HG03439 (cell line): ENCODE measurements at regions not wholly inside any gene's neighbourhood (a gene's known extent, or its start where the extent isn't known, plus 50 kb on each side); places are given as distances from the start of the nearest gene placed in this dataset.
"Not testable (repeated sequence)": the region's sequence is repeated elsewhere in the genome, so short reads cannot be mapped to it uniquely, and the experiment has no call there.

Experiments
- ATAC-seq: cut with Tn5 transposase; IDR thresholded peaks from one replicate; pipeline ENCODE4 v1.9.1; 2021; ENCODE audit warnings: mild to moderate bottlenecking, moderate library complexity; ENCODE audit not compliant: unreplicated experiment

- ATAC-seq = no peak
These were observed 369.6 kb downstream of the FAT3 start for GRCh38 chr11:92594251-92594650.

- no peak for ATAC-seq
These were observed 370.4 kb downstream of the FAT3 start for GRCh38 chr11:92595052-92595451.

DNA sequence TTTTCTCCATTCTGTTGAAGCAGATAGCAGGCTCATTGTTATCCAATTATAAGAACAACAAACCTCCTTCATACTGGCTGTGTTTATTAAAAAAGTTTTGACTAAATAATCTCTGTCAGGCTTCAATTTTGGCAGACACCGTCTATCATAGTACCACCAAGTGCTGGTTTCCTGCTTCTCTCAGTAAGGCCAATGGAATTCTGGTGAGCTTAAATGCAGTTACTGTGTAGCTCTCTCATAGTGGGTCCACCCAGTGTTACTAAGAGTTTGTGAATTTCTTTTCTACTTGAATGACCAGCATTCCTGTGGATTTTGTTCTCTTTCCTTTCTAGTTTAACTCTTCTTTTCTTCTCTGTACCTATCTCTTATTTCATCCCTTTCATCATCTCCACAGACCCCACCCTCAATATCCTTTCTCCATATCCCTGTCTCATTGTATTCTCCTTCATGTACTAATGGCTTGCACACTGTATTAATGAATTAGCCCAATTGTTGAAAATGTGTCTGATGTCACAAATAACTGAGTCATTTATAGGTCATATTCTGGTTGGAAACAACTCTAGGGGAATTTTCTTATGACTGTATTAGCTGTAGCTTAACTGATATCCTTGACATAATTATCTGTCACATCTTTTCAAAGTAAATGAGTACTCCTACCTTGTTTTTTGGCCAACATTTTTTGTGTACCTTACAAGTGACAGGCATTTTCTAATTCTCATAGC is 372.1 kb downstream of the FAT3 start:
- no peak for ATAC-seq

GRCh38 chr11:92601048-92601447 is 368.4 kb upstream of the MTNR1B start:
- ATAC-seq = no peak

DNA sequence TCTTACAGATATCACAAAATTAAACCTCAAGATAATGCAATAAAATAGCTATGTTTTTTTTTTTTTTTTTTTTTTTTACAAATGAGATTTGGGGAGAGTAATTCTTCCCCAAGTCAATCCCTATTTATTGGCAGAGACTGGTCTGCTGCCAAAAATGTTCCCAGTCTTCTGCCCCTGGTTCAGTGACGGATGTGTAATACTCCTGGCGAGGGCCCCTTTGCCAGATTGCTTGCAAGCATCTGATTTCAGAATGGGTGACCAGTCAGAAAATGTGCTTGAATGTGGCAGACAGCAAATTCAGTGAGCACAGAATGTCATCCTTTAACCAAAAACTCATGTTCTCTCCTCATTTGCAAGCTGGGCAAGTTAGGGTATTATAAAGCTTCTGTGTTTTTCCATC is 363.8 kb upstream of the MTNR1B start:
- ATAC-seq = no peak

GRCh38 chr11:92607969-92608722 is 361.3 kb upstream of the MTNR1B start:
- ATAC-seq = no peak

DNA sequence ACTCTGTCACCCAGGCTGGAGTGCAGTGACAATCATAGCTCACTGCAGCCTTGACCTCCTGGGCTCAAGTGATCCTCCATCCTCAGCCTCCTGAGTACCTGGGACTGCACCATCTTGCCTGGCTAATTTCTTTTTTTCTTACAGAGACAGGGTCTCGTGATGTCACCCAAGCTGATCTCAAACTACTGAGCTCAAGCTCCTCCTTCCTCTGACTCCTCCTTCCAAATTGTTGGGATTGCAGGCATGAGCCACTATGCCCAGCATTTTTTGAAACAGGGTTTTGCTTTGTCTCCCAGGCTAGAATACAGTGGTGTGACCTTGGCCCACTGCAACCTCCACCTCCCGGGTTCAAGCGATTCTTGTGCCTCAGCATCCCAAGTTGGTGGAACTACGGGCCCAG is 358.3 kb upstream of the MTNR1B start:
- no peak for ATAC-seq

GRCh38 chr11:92618020-92618419 is 351.4 kb upstream of the MTNR1B start:
- not testable (repeated sequence) for ATAC-seq

DNA sequence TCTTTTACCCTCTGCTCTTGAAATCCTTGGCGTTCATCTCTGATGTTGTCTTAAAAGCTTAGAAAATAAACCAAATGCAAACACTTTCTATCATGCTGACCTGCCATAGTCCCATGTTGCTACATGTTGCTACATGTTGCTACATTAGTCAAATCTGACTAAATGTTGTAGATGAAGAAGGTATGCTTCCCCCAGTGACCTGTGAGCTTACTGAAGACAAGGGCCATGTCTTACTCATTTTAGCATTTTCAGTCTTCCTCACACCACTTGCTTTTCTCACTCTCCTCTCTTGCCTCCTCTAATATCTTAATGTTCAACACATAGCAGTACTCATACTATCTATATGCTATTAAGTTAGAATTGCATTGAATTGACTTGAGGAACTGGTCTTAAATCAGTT is 346.4 kb upstream of the MTNR1B start:
- ATAC-seq = no peak

DNA sequence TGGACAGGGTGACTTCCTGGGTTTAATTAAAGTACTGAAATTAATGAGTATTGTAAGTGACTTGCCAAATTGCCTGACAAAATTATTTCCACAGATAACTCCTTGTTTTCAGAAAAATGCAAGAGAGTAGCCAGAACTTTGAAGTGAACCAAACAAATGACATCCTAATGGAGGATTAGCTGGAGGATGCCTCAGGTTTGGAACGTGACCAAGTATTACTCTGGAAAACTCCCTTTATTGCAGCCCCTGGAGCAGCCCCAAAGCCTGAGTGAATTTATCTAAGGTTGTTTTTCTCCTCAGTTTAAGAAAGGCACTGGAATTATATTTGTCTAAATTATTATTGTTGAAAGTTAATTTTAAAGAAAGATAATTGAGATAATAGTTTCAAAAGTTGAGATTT is 343.6 kb upstream of the MTNR1B start:
- no peak for ATAC-seq

DNA sequence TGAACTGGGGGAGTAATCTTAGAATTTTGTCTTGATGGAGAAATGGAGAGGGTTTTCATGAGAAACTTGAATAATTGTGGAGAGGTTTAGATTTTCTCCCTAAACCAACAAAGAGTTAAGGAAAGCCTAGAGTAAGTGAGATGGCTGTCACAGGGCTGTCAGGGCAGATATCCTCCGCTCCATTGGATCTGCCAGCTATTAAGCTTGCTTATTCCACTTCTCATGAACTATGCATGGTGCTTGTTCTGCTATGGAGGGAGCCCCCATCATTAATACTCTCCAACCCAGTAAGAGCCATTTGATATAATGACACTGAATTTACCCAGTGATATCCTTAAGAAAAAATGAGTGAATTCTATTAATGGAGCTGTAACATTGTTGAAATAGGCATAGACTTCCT is 342.8 kb upstream of the MTNR1B start:
- no peak for ATAC-seq

GRCh38 chr11:92627615-92628256 is 341.7 kb upstream of the MTNR1B start:
- ATAC-seq = no peak

GRCh38 chr11:92628401-92629292 is 340.8 kb upstream of the MTNR1B start:
- no peak for ATAC-seq

DNA sequence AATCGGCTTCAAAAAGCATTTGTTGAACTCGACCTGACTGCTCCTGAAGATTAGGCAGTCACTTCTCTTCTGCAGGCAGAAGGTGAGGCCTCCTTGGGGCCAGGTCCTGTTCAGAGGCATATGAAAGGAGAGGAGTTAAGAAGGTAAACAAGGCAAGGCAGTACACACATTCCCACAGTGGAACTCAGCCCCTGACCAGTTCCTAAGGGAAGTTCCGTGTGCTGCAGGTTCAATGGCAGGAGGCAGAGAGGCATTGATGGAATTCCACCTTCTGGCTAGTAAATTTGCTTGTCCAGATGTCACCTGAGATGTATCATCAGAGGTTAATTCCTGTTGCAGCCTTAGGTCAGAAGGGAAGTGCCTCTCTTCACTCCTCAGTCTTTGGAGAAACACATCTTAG is 337.0 kb upstream of the MTNR1B start:
- no peak for ATAC-seq

GRCh38 chr11:92633820-92634219 is 335.6 kb upstream of the MTNR1B start:
- ATAC-seq = no peak

DNA sequence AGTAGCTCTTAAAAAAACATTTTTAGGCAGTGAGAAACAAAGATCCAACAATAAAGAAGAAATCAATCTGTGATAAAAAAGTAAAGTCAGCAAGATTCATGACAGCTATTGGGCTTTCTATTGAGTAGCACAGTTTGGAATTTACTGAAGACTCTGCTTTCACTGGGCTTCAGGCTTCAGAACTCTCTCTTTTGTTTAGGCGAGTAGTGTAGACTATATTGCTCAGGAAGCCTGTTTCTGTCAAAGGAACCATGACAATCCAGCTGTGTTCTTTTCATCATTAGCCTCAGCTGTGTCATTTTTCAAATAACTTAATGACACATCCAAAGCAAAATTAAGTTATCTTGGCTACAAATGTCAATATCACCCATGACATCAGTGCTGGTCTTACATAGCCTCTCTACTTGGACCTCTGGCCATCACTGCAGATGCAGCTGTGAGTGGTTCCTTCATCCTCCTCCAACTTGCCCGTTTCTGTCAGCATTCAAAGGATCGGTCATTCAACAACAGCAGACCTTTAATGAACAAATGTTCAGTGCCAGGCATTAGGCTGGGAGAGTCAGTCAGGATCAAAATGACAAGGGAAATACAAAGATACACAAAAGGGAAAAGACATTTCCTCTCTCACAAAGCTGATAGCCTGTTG is 332.8 kb upstream of the MTNR1B start:
- no peak for ATAC-seq

DNA sequence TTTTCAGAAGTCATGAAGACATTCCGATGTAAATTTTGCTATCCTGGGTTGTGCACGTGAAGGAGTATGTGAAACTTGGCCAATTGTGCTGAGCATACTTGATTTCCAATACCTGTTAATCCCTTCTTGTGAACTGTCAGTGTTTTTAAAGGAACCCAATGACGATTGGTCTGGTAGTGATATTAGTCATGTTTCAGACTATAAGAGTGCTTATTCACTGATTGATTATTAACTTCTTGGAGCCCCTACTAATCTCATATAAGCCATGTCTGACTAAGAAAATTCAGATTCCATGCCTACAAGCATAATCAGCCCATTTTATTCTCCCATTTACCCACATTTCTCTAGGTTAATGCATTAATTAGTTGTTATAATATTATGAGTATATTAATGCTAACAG is 330.8 kb upstream of the MTNR1B start:
- no peak for ATAC-seq

GRCh38 chr11:92642177-92642931 is 327.1 kb upstream of the MTNR1B start:
- no peak for ATAC-seq

- no peak for ATAC-seq
These were observed 325.6 kb upstream of the MTNR1B start for GRCh38 chr11:92643827-92644226.
